ENCODE measurements at regions not wholly inside any gene's neighbourhood (a gene's known extent, or its start where the extent isn't known, plus 50 kb on each side); places are given as distances from the start of the nearest gene placed in this dataset.

DNA sequence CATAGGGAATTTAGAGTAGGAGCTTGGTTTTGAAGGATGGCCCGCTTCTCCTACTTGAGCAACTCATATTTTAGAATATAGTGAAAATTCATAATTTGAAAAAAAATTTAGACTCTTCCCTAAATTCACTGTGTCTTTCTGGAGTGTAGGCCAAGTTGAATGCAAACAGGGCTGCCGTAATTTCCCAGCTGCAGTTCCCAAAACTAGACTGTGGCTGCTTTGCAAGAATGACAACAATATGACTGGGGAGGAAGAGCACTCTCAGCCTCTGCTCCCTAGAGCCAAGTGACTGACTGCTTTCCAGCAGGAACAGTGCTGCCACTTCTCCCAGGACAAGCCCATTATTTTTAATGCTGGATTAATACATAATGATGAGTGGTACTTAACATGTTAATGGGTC is 209.0 kb downstream of the RHOU start:
- intact Hi-C loops (cut with micrococcal nuclease; ENCODE audit: unreplicated experiment): no loop called here

DNA sequence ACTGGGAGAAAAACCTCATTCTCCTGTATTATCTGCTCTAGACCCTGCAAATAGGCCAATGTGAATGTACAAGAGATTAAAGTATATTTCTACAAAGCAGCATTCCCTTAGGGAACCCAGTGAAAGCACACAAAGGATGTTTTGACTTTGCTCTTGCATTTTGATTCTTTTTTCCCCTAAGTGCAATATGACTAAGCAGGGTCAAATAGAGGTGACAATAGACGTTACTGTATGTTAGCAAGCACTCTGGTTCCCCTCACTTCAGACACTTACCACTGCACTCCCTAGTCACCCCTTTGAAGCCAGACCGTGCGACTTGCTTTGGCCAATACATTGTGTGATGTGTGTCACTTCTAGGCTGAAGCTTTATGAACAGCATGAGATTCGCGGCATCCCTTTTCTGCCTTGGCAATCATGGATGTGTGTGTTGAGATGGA is 209.7 kb downstream of the RHOU start:
- POLR2A ChIA-PET: no interaction called here
- H3K9me3 ChIP-seq (ENCODE audit: low read length): no peaks in the 10 kb centered on the region
- H3K36me3 ChIP-seq (replicated peaks in 1 of 2; ENCODE audit: control insufficient read depth in 1 of 2, insufficient read depth in 2 of 2, low read length in 2 of 2): no peaks in the 10 kb centered on the region
- H3K4me1 ChIP-seq (ENCODE audit: insufficient read depth, low read length): peaks cover 43% of the 10 kb centered on the region
- peak; percentile 72 for DNase-seq (ENCODE audit: low spot score)
- no peak overlapping the region for H3K27ac ChIP-seq (ENCODE audit: extremely low read length, insufficient read depth, low read length)
- no peak for FAIRE-seq
- H3K4me2 ChIP-seq (ENCODE audit: low read depth, low read length): no peak overlapping the region
- no peaks in the 10 kb centered on the region for H3K79me2 ChIP-seq (ENCODE audit: insufficient read depth, low read length)
- H4K20me1 ChIP-seq (ENCODE audit: insufficient read depth, low read length): no peaks in the 10 kb centered on the region
- no peak overlapping the region for H2AFZ ChIP-seq (ENCODE audit: low read length)
- CTCF ChIA-PET (ENCODE audit: low intra/inter-chr PET ratio, low total read pairs): no interaction called here
- WGBS (ENCODE audit: low lambda C conversion rate): 43% methylated on average over 5 of the region's 5 CpGs
- intact Hi-C loops (cut with micrococcal nuclease; ENCODE audit: unreplicated experiment) (no loop called here), in situ Hi-C loops (cut with HindIII; ENCODE audit: extremely low pct_ligation_motif_present, low pct_unique_long_range_greater_than_20kb) (no loop called here)
- ATAC-seq: peak; percentile 54
- no TSS peak for BruUV-seq (replicated peaks)
- H3K9ac ChIP-seq (ENCODE audit: insufficient read depth, low read depth, low read length): no peak overlapping the region
- no peaks in the 10 kb centered on the region for H3K27me3 ChIP-seq (ENCODE audit: control insufficient read depth in 1 of 2, insufficient read depth in 2 of 2, low read length in 2 of 2)
- no peak overlapping the region for H3K4me3 ChIP-seq (replicated peaks in 1 of 3; ENCODE audit: insufficient read depth in 1 of 3, low read depth in 2 of 3, low read length in 3 of 3)
- peak; percentile 40; the same call in 1 of the 2 replicates for TF ChIP-seq SOX5 (CRISPR knock-in tag; IDR thresholded peaks at IDR 0.05; ENCODE audit: borderline replicate concordance)
- TF ChIP-seq SMAD9 (CRISPR knock-in tag; IDR thresholded peaks at IDR 0.05): no peak
- no peak for TF ChIP-seq KLF13 (CRISPR knock-in tag; IDR thresholded peaks at IDR 0.05)
- no peak for TF ChIP-seq GTF2F1 (IDR thresholded peaks at IDR 0.05; ENCODE audit: low read length)
- TF ChIP-seq, protein P1, sequence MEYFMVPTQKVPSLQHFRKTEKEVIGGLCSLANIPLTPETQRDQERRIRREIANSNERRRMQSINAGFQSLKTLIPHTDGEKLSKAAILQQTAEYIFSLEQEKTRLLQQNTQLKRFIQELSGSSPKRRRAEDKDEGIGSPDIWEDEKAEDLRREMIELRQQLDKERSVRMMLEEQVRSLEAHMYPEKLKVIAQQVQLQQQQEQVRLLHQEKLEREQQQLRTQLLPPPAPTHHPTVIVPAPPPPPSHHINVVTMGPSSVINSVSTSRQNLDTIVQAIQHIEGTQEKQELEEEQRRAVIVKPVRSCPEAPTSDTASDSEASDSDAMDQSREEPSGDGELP (IDR thresholded peaks at IDR 0.05; ENCODE audit: borderline replicate concordance, low read depth): no peak
- no peak for TF ChIP-seq ZNF879 (CRISPR knock-in tag; IDR thresholded peaks at IDR 0.05)
- TF ChIP-seq ZBTB21 (CRISPR knock-in tag; IDR thresholded peaks at IDR 0.05): no peak
- TF ChIP-seq HMG20A (CRISPR knock-in tag; IDR thresholded peaks at IDR 0.05; ENCODE audit: borderline replicate concordance): peak; percentile 41; the same call in 1 of the 2 replicates
- peak; percentile 96 for TF ChIP-seq RARA (CRISPR knock-in tag; IDR thresholded peaks at IDR 0.05)
- TF ChIP-seq SAP130 (CRISPR knock-in tag; IDR thresholded peaks at IDR 0.05; ENCODE audit: low read depth): peak; percentile 20; the same call in 1 of the 2 replicates
- TF ChIP-seq, protein P2, sequence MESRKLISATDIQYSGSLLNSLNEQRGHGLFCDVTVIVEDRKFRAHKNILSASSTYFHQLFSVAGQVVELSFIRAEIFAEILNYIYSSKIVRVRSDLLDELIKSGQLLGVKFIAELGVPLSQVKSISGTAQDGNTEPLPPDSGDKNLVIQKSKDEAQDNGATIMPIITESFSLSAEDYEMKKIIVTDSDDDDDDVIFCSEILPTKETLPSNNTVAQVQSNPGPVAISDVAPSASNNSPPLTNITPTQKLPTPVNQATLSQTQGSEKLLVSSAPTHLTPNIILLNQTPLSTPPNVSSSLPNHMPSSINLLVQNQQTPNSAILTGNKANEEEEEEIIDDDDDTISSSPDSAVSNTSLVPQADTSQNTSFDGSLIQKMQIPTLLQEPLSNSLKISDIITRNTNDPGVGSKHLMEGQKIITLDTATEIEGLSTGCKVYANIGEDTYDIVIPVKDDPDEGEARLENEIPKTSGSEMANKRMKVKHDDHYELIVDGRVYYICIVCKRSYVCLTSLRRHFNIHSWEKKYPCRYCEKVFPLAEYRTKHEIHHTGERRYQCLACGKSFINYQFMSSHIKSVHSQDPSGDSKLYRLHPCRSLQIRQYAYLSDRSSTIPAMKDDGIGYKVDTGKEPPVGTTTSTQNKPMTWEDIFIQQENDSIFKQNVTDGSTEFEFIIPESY (CRISPR knock-in tag; IDR thresholded peaks at IDR 0.05): 0 out of 2 replicates have a peak, but pooled peaks have one; percentile 18

More for the DNA sequence above, 209.0 kb downstream of the RHOU start:
- Histone ChIP-seq H3K79me2 (ENCODE audit: insufficient read depth, low read length) (no peaks in the 10 kb centered on the region), H3K36me3 (replicated peaks in 1 of 2; ENCODE audit: control insufficient read depth in 1 of 2, insufficient read depth in 2 of 2, low read length in 2 of 2) (no peaks in the 10 kb centered on the region), H3K4me3 (replicated peaks in 1 of 3; ENCODE audit: insufficient read depth in 1 of 3, low read depth in 2 of 3, low read length in 3 of 3) (no peak overlapping the region), H4K20me1 (ENCODE audit: insufficient read depth, low read length) (no peaks in the 10 kb centered on the region), H2AFZ (ENCODE audit: low read length) (no peak overlapping the region), H3K27me3 (ENCODE audit: control insufficient read depth in 1 of 2, insufficient read depth in 2 of 2, low read length in 2 of 2) (no peaks in the 10 kb centered on the region), H3K9me3 (ENCODE audit: low read length) (no peaks in the 10 kb centered on the region), H3K4me1 (ENCODE audit: insufficient read depth, low read length) (peaks cover 43% of the 10 kb centered on the region), H3K9ac (ENCODE audit: insufficient read depth, low read depth, low read length) (no peak overlapping the region), H3K4me2 (ENCODE audit: low read depth, low read length) (no peak overlapping the region), H3K27ac (ENCODE audit: extremely low read length, insufficient read depth, low read length) (no peak overlapping the region)
- DNase-seq (ENCODE audit: low spot score): no peak
- in situ Hi-C loops (cut with HindIII; ENCODE audit: extremely low pct_ligation_motif_present, low pct_unique_long_range_greater_than_20kb): no loop called here
- no peak for FAIRE-seq
- POLR2A ChIA-PET: interaction anchor here (0.6 kb wide), 1 partner anchor 1513 kb away, joined by 3 read pairs; no protein-coding TSS in a partner anchor
- 80% methylated on average over 2 of the region's 2 CpGs for WGBS (ENCODE audit: low lambda C conversion rate)
- CTCF ChIA-PET (ENCODE audit: low intra/inter-chr PET ratio, low total read pairs): no interaction called here
- BruUV-seq (replicated peaks): no TSS peak
- ATAC-seq: no peak
- TF ChIP-seq ZNF83 (CRISPR knock-in tag; IDR thresholded peaks at IDR 0.05; ENCODE audit: borderline replicate concordance) (no peak), ZNF24 (IDR thresholded peaks at IDR 0.05) (no peak)
- TF ChIP-seq, protein P3, sequence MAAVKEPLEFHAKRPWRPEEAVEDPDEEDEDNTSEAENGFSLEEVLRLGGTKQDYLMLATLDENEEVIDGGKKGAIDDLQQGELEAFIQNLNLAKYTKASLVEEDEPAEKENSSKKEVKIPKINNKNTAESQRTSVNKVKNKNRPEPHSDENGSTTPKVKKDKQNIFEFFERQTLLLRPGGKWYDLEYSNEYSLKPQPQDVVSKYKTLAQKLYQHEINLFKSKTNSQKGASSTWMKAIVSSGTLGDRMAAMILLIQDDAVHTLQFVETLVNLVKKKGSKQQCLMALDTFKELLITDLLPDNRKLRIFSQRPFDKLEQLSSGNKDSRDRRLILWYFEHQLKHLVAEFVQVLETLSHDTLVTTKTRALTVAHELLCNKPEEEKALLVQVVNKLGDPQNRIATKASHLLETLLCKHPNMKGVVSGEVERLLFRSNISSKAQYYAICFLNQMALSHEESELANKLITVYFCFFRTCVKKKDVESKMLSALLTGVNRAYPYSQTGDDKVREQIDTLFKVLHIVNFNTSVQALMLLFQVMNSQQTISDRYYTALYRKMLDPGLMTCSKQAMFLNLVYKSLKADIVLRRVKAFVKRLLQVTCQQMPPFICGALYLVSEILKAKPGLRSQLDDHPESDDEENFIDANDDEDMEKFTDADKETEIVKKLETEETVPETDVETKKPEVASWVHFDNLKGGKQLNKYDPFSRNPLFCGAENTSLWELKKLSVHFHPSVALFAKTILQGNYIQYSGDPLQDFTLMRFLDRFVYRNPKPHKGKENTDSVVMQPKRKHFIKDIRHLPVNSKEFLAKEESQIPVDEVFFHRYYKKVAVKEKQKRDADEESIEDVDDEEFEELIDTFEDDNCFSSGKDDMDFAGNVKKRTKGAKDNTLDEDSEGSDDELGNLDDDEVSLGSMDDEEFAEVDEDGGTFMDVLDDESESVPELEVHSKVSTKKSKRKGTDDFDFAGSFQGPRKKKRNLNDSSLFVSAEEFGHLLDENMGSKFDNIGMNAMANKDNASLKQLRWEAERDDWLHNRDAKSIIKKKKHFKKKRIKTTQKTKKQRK (IDR thresholded peaks at IDR 0.05; ENCODE audit: low read length): no peak

Measured in HepG2 (cell line).